GM18520 (cell line): ENCODE measurements at regions not wholly inside any gene's neighbourhood (a gene's known extent, or its start where the extent isn't known, plus 50 kb on each side); places are given as distances from the start of the nearest gene placed in this dataset.

Experiments
- ATAC-seq: cut with Tn5 transposase; IDR thresholded peaks from one replicate; pipeline ENCODE4 v1.9.1; 2021; ENCODE audit not compliant: unreplicated experiment

GRCh38 chr2:58870704-58871103 lies 629.6 kb upstream of the FANCL start:
- ATAC-seq = peak; percentile 60

- no peak for ATAC-seq
Measured at GRCh38 chr2:58866946-58867345, 625.8 kb upstream of the FANCL start.

- no peak for ATAC-seq
Measured at GRCh38 chr2:58866527-58866926, 625.4 kb upstream of the FANCL start.

GRCh38 chr2:58866040-58866439 lies 624.9 kb upstream of the FANCL start:
- ATAC-seq = no peak

GRCh38 chr2:58865436-58865835 lies 624.3 kb upstream of the FANCL start:
- peak; percentile 34 for ATAC-seq

GRCh38 chr2:58862244-58862643 lies 621.1 kb upstream of the FANCL start:
- ATAC-seq = peak; percentile 47

GRCh38 chr2:58860586-58860985 lies 619.5 kb upstream of the FANCL start:
- ATAC-seq = no peak

- ATAC-seq = no peak
Measured at GRCh38 chr2:58856100-58856499, 615.0 kb upstream of the FANCL start.

GRCh38 chr2:58853420-58853819 lies 612.3 kb upstream of the FANCL start:
- ATAC-seq = no peak

GRCh38 chr2:58852905-58853304 lies 611.8 kb upstream of the FANCL start:
- ATAC-seq = no peak

- no peak for ATAC-seq
Measured at GRCh38 chr2:58852243-58852642, 611.1 kb upstream of the FANCL start.

- ATAC-seq = no peak
Measured at GRCh38 chr2:58851598-58851997, 610.5 kb upstream of the FANCL start.

- ATAC-seq = no peak
Measured at GRCh38 chr2:58845011-58845410, 603.9 kb upstream of the FANCL start.

GRCh38 chr2:58842501-58843155 lies 601.5 kb upstream of the FANCL start:
- ATAC-seq = no peak

- ATAC-seq = no peak
Measured at GRCh38 chr2:58834404-58834803, 593.3 kb upstream of the FANCL start.

GRCh38 chr2:58826795-58827194 lies 585.7 kb upstream of the FANCL start:
- ATAC-seq = no peak

- no peak for ATAC-seq
Measured at GRCh38 chr2:58812771-58813344, 571.7 kb upstream of the FANCL start.

- ATAC-seq = no peak
Measured at GRCh38 chr2:58805126-58805525, 564.0 kb upstream of the FANCL start.

- ATAC-seq = no peak
Measured at GRCh38 chr2:58803192-58803591, 562.1 kb upstream of the FANCL start.

GRCh38 chr2:58800881-58801280 lies 559.8 kb upstream of the FANCL start:
- ATAC-seq = no peak

GRCh38 chr2:58798676-58799208 lies 557.6 kb upstream of the FANCL start:
- ATAC-seq = no peak

- ATAC-seq = no peak
Measured at GRCh38 chr2:58796239-58796910, 555.2 kb upstream of the FANCL start.
